OCI-M2 (cell line): ENCODE measurements at regions not wholly inside any gene's neighbourhood (a gene's known extent, or its start where the extent isn't known, plus 50 kb on each side); places are given as distances from the start of the nearest gene placed in this dataset.

Experiments used
- DNase-seq: peaks from one replicate; lab custom pipeline; 2025; ENCODE audit not compliant: unreplicated experiment; lab: John Stamatoyannopoulos, UW

- DNase-seq = no peak
Observed at GRCh38 chr17:68182011-68182306, 65.9 kb upstream of the AMZ2 start.

GRCh38 chr17:68182940-68183551 is 64.8 kb upstream of the AMZ2 start:
- no peak for DNase-seq

GRCh38 chr17:68184141-68184571 is 63.7 kb upstream of the AMZ2 start:
- no peak for DNase-seq

GRCh38 chr17:68184816-68185436 is 62.9 kb upstream of the AMZ2 start:
- DNase-seq = no peak

GRCh38 chr17:68185820-68186219 is 62.0 kb upstream of the AMZ2 start:
- DNase-seq = no peak

- DNase-seq = no peak
Observed at GRCh38 chr17:68190495-68190894, 57.3 kb upstream of the AMZ2 start.

- no peak for DNase-seq
Observed at GRCh38 chr17:68195667-68196393, 52.0 kb upstream of the AMZ2 start.

- no peak for DNase-seq
Observed at GRCh38 chr17:68196394-68197090, 51.3 kb upstream of the AMZ2 start.

- DNase-seq = no peak
Observed at GRCh38 chr17:68197091-68197996, 50.5 kb upstream of the AMZ2 start.

- DNase-seq = no peak
Observed at GRCh38 chr17:68197997-68198930, 49.6 kb upstream of the AMZ2 start.
